ENCODE measurements at regions not wholly inside any gene's neighbourhood (a gene's known extent, or its start where the extent isn't known, plus 50 kb on each side); places are given as distances from the start of the nearest gene placed in this dataset.
"Not testable (repeated sequence)": the region's sequence is repeated elsewhere in the genome, so short reads cannot be mapped to it uniquely, and the experiment has no call there.

DNA sequence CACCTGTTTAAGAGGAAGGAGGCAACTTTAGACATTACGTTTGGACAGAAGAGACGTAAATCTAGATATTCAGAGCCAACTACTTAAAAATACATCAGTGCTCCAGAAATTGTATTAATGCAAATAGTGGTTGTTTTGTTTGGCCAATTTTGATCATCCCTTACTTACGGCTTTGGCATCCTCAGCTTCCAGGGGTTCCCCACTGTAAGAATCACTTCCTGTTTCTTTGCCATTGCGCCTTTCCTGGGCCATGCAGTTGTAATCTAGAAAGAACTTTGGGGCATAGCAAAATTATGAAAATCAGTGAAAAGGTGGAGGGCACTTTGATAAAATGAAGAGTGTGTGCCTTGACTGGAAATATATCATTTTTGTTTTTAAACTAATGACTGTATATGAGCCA lies 537.2 kb upstream of the TLE4 start:
- DNase-seq = no peak

DNA sequence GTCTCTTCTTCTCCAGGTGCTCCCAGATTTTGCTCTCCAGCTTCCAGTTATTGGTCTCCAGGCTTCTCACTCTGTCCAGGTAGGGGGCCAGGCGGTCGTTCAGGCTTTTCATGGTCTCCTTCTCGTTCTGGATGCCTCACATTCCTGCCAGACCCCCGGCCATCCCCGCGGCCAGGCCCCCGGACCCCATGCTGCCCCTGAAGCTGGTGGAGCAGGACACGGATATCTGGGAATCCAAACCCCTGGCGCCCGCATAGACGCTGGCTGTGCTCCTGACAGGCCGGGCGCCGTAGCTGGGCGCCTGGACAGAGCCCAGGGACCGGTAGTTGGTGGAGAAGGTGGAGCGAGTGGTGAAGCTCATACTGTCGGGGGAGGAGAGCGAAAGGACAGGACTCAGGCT lies 534.4 kb upstream of the TLE4 start:
- DNase-seq = no peak

DNA sequence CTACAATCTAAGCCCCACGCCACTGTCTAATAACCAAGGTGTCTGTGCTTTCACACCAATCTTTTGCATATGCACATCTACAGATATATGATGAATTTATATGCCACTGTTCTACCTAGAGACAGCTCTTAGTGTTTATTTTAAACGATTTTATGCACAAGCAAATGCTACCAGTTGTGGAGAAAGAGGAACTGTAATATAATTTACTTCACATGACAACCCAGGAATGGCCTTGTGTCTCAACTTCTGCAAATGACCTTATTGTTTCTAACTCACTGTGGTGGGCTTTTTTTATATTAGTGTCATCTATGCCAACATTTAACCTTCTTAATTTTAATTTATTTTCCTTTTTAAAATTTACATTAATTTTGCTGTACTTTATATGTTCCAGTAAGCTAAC lies 531.1 kb upstream of the TLE4 start:
- no peak for DNase-seq

DNA sequence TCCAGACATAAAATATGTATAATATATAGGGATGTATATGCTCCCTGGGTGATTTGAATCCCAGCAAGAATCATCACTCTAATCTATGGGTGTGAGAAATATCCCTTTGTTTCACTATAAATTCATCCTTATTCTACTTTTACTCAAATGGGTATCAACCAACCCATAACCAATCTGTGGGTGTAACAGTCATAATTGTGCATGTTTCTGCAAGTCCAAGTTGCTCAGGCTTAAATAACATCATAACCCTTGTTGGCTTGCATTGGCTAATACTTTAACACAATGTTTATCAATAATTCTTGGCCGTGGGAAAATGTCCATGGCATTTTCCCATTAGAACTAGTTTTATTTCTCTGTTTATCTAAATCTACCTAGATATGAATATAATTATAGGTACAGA lies 530.5 kb upstream of the TLE4 start:
- DNase-seq = no peak

DNA sequence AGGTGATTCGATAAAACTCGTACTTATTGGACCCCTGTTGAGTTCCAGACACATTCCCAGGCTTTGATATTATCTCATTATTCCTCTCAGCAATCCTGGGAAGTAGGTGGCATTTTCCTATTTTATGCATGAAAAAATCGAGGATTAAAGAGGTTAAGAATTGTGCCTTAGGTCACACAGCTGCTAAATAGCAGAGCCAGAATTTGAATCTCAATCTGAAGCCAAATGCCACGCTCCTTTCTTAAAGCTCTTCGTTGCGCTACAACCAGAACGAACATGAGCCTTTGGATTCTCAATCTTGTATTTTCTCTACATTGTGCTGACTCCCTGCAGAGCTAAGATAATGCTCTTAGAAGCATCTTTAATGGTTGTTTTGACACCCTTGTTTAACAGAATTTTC lies 527.8 kb upstream of the TLE4 start:
- no peak for DNase-seq

DNA sequence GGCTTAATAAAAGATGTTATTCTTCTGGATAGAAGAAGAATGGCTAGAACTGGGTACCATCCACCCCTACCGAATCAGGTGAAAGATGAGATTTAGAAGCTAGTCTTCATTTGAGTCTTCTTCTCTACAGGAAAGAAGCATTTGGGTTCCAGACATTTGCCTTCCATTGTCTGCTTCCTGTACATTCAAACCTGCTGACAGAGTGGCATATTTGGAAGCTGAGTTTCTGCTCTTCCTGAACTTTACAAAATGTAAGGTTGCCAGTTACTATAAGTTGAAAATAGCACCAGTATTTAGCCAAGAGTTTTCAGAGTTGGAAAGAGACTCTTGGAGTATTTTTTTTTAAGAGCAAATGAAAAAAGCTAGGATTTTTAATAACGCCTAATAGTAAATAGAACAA lies 525.4 kb upstream of the TLE4 start:
- no peak for DNase-seq

DNA sequence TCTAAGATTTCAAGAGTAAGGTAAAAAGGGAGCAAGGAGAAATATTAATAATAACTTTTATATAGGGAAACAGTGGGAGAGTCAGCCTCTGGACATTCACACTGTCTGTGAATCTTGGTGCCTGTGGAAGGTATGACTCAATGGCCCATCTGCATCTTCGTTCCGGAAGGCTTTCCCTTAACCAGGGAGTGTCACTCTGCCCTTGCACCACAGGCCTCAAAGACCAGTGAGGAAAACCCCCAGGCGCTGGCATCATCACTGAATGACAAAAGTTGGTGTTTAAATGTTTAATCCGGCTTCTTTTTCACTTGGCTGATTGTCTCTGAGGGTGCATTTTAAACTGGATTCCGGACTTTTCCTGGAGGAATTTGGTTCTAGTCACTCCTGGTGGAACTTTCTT lies 522.4 kb upstream of the TLE4 start:
- no peak for DNase-seq

DNA sequence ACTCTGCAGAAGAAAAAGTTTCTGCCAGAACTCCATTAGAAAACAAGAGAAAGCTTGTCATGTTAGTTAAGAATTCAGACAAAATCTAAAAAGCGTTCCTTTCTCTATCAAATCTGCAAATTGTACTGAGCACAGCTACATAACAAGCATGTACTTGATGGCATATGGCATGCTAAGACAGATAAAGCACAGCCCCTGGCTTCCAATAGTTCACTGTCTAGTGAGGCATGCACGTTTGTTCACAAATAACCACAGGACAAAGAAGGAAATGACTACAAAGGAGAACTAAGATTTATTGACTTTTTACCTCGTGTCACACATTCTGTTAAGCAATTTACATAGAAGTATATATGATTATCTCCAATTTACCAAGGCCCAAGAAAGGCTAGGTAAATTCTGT lies 518.2 kb upstream of the TLE4 start:
- DNase-seq = no peak

GRCh38 chr9:79054500-79054899 lies 517.3 kb upstream of the TLE4 start:
- no peak for DNase-seq

- DNase-seq = no peak
These were observed 515.7 kb upstream of the TLE4 start for GRCh38 chr9:79056041-79056440.

- no peak for DNase-seq
These were observed 514.2 kb upstream of the TLE4 start for GRCh38 chr9:79057576-79057975.

GRCh38 chr9:79060766-79061165 lies 511.0 kb upstream of the TLE4 start:
- no peak for DNase-seq

- no peak for DNase-seq
These were observed 509.8 kb upstream of the TLE4 start for GRCh38 chr9:79061752-79062616.

GRCh38 chr9:79073201-79073600 lies 498.6 kb upstream of the TLE4 start:
- no peak for DNase-seq

DNA sequence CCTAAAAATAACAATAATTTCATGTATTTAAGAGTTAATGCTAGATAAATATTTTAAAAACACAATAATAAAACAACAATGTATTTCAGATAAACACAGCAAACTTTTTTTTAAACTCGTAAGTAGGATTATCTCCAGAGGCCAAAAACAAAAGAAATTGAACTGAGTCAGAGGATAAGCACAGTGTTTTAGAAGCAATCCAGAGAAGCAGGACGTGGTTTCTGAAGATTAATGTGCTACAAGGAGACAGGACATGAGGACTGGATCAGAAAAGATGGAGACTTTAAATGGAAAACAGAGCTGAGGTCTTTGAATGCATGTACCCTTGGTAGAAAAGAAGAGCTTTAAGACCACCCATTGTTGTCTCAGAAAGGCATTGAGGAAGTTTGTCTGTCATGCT lies 491.2 kb upstream of the TLE4 start:
- DNase-seq = no peak

GRCh38 chr9:79083621-79084020 lies 488.1 kb upstream of the TLE4 start:
- no peak for DNase-seq

GRCh38 chr9:79087133-79087532 lies 484.6 kb upstream of the TLE4 start:
- DNase-seq = no peak

- no peak for DNase-seq
These were observed 482.7 kb upstream of the TLE4 start for GRCh38 chr9:79089054-79089560.

DNA sequence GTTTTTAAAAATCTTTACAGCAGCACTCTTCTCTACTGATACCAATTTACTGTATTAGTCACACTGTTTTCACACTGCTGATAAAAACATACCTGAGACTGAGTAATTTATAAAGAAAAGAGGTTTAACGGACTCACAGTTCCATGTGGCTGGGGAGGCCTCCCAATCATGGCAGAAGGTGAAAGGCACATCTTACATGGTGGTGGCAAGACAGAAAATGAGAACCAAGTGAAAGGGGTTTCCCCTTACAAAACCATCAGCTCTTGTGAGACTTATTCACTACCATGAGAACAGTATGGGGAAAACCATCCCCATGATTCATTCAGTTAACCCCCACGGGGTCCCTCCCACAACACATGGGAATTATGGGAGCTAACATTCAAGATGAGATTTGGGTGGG lies 481.9 kb upstream of the TLE4 start:
- not testable (repeated sequence) for DNase-seq

- DNase-seq = not testable (repeated sequence)
These were observed 468.5 kb upstream of the TLE4 start for GRCh38 chr9:79103257-79103656.

DNA sequence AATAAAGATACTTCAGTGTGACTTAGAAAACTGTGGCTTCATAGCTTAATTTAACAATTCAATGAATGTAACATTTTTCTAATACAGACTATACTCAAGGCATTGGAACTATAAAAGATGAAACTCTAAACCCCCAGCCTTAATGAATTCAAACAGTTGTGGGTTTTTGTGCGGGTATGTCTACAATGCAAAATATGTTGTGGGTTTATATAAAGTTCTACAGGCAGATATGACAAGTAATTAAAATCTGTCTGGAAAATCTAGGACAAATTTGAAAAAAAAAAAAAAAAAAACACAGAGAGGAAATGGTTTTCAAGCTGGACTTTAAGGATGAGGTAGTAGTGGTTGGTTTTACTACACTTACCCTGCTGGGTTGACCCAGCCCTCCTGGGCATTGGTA lies 467.5 kb upstream of the TLE4 start:
- DNase-seq = no peak

GRCh38 chr9:79104951-79105350 lies 466.8 kb upstream of the TLE4 start:
- DNase-seq = no peak

DNA sequence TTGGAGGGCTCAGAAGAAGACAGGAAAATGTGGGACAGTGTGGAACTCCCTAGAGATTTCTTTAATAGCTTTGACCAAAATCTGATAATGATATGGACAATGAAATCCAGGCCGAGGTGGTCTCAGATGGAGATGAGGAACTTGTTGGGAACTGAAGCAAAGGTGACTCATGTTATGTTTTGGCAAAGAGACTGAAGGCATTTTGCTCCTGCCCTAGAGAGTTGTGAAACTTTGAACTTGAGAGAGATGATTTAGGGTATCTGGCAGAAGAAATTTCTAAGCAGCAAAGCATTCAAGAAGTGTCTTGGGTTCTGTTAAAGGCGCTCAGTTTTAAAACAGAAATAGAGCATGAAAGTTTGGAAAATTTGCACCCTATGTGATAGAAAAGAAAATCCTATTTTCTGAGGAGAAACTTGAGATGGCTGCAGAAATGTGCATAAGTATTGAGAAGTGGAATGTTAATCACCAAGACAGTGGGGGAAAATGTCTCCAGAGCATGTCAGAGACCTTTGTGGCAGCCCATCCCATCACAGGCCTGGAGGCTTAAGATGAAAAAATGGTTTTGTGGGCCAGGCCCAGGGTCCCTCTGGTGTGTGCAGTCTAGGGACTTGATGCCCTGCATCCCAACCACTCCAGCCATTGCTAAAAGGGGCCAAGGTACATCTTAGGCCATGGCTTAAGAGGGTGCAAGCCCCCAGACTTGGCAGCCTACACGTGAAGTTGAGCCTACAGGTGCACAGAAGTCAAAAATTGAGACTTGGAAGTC lies 463.7 kb upstream of the TLE4 start:
- no peak for DNase-seq

DNA sequence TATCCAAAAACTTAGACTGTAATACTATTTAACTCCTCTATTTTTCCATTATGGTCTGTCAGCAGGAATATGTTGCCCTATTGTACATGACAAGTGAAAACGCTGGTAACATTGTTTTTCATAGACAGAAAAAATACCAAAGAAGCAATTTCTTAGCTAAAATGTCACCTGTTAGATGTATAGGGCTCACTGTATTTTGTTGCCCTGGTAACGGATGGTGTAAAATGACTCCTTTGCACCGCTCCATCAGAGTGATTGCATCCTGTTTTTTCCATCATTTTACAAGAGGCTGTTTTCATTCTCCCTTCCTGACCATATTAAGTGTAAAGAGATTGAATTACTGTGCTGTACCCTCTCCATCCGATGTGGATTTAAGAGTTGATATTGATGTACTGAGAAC lies 460.1 kb upstream of the TLE4 start:
- DNase-seq = no peak

Data from NCI-H187 (cell line).